ENCODE measurements at regions not wholly inside any gene's neighbourhood (a gene's known extent, or its start where the extent isn't known, plus 50 kb on each side); places are given as distances from the start of the nearest gene placed in this dataset.

GRCh38 chr9:91130796-91131318 lies 230.9 kb downstream of the AUH start:
- no peak for DNase-seq (ENCODE audit: low read depth in 2 of 2)

GRCh38 chr9:91131433-91131839 lies 230.3 kb downstream of the AUH start:
- peak; percentile 72 to 82 for DNase-seq (ENCODE audit: low read depth in 2 of 2)

- DNase-seq (ENCODE audit: low read depth in 2 of 2), result no peak
Observed at GRCh38 chr9:91132576-91133073, 229.1 kb downstream of the AUH start.

GRCh38 chr9:91134608-91135007 lies 227.1 kb downstream of the AUH start:
- no peak for DNase-seq (ENCODE audit: low read depth in 2 of 2)

GRCh38 chr9:91137391-91137790 lies 224.3 kb downstream of the AUH start:
- no peak for DNase-seq (ENCODE audit: low read depth in 2 of 2)

- DNase-seq (ENCODE audit: low read depth in 2 of 2), result no peak
Observed at GRCh38 chr9:91138760-91139159, 223.0 kb downstream of the AUH start.

GRCh38 chr9:91141407-91141965 lies 220.2 kb downstream of the AUH start:
- DNase-seq (ENCODE audit: low read depth in 2 of 2), result no peak

- no peak for DNase-seq (ENCODE audit: low read depth in 2 of 2)
Observed at GRCh38 chr9:91143162-91143561, 218.6 kb downstream of the AUH start.

GRCh38 chr9:91143642-91144041 lies 218.1 kb downstream of the AUH start:
- DNase-seq (ENCODE audit: low read depth in 2 of 2), result no peak

- no peak for DNase-seq (ENCODE audit: low read depth in 2 of 2)
Observed at GRCh38 chr9:91144769-91145168, 216.9 kb downstream of the AUH start.

GRCh38 chr9:91145496-91145895 lies 216.2 kb downstream of the AUH start:
- no peak for DNase-seq (ENCODE audit: low read depth in 2 of 2)

- DNase-seq (ENCODE audit: low read depth in 2 of 2), result no peak
Observed at GRCh38 chr9:91146391-91147019, 215.2 kb downstream of the AUH start.

- DNase-seq (ENCODE audit: low read depth in 2 of 2), result no peak
Observed at GRCh38 chr9:91147079-91147708, 214.5 kb downstream of the AUH start.

- no peak for DNase-seq (ENCODE audit: low read depth in 2 of 2)
Observed at GRCh38 chr9:91148306-91148705, 213.4 kb downstream of the AUH start.

- DNase-seq (ENCODE audit: low read depth in 2 of 2), result no peak
Observed at GRCh38 chr9:91150273-91150997, 211.3 kb downstream of the AUH start.

- no peak for DNase-seq (ENCODE audit: low read depth in 2 of 2)
Observed at GRCh38 chr9:91150998-91151717, 210.6 kb downstream of the AUH start.

- DNase-seq (ENCODE audit: low read depth in 2 of 2), result no peak
Observed at GRCh38 chr9:91151718-91152095, 210.0 kb downstream of the AUH start.

GRCh38 chr9:91154686-91155085 lies 207.0 kb downstream of the AUH start:
- DNase-seq (ENCODE audit: low read depth in 2 of 2), result no peak

- DNase-seq (ENCODE audit: low read depth in 2 of 2), result no peak
Observed at GRCh38 chr9:91155181-91155580, 206.5 kb downstream of the AUH start.

GRCh38 chr9:91155746-91156376 lies 205.9 kb downstream of the AUH start:
- no peak for DNase-seq (ENCODE audit: low read depth in 2 of 2)
